Esophagus squamous epithelium (tissue), 4 donors: ENCODE measurements at regions not wholly inside any gene's neighbourhood (a gene's known extent, or its start where the extent isn't known, plus 50 kb on each side); places are given as distances from the start of the nearest gene placed in this dataset.

Source experiments
- POLR2A ChIP-seq, 4 donors: fragments of 450-650 bp; IDR thresholded peaks; one replicate each; pipeline ENCODE4 v1.6.1; 2017; ENCODE audit warnings: antibody characterized with exemption in 4 of 4, mild to moderate bottlenecking in 4 of 4, moderate library complexity in 3 of 4
- TF ChIP-seq, protein P1 (sequence below), 6 experiments: fragments of 450-650 bp in 4 of 6; fragments of 200-600 bp in 2 of 6; sonication (generic) in 2 of 6; IDR thresholded peaks; one replicate each; pipeline ENCODE4 v1.5.1; 2016 to 2019; ENCODE audit warnings: antibody characterized with exemption in 6 of 6, mild to moderate bottlenecking in 4 of 6, moderate library complexity in 4 of 6

DNA sequence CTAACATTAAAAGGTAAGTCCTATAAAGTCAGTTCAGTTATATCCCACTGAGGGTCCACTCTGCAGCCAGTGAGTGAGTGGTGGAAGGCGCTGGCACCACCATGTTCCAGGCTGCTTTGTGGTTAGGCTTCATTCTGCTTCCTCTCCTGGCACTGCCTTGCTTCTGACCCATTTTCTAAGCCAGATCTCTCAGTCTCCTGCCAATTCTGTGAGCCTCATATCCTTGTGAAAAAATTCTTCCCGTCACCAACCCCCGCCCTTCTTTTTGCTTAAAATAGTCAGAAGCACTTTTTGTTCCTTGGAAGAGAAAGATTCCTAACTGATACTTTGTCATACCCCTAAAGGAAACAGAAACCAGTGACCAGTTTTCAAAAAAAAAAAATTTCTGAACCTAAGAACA lies 139.8 kb upstream of the NCK2 start:
- TF ChIP-seq, protein P1, sequence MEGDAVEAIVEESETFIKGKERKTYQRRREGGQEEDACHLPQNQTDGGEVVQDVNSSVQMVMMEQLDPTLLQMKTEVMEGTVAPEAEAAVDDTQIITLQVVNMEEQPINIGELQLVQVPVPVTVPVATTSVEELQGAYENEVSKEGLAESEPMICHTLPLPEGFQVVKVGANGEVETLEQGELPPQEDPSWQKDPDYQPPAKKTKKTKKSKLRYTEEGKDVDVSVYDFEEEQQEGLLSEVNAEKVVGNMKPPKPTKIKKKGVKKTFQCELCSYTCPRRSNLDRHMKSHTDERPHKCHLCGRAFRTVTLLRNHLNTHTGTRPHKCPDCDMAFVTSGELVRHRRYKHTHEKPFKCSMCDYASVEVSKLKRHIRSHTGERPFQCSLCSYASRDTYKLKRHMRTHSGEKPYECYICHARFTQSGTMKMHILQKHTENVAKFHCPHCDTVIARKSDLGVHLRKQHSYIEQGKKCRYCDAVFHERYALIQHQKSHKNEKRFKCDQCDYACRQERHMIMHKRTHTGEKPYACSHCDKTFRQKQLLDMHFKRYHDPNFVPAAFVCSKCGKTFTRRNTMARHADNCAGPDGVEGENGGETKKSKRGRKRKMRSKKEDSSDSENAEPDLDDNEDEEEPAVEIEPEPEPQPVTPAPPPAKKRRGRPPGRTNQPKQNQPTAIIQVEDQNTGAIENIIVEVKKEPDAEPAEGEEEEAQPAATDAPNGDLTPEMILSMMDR (IDR thresholded peaks at IDR 0.05) = no peak
- no peak for TF ChIP-seq POLR2A (IDR thresholded peaks at IDR 0.05)
